Astrocyte (in vitro differentiated cells and primary cell): ENCODE measurements at regions not wholly inside any gene's neighbourhood (a gene's known extent, or its start where the extent isn't known, plus 50 kb on each side); places are given as distances from the start of the nearest gene placed in this dataset.

Experiments
- DNase-seq: peaks from one replicate; pipeline ENCODE4 v3.0.0-alpha.2; 2010; ENCODE audit warnings: low read depth
- FAIRE-seq: peaks from 2 replicates; lab custom pipeline; 2011; peaks lifted over from hg19 to GRCh38; lab: Jason Lieb, UNC
- H2AFZ ChIP-seq: 2 replicates; pipeline ENCODE4 v1.6.0; 2012; ENCODE audit warnings: low read depth, low read length, inconsistent platforms
- H3K27ac ChIP-seq: 2 replicates; pipeline ENCODE4 v1.5.1; 2011; ENCODE audit warnings: low read depth, low read length, inconsistent platforms
- H3K27me3 ChIP-seq: 2 replicates; pipeline ENCODE4 v1.6.0; 2011; ENCODE audit warnings: low read length, inconsistent platforms; ENCODE audit not compliant: insufficient read depth
- H3K36me3 ChIP-seq: 2 replicates; pipeline ENCODE4 v1.5.1; 2011; ENCODE audit warnings: low read length, inconsistent platforms; ENCODE audit not compliant: insufficient read depth
- H3K4me1 ChIP-seq: 2 replicates; pipeline ENCODE4 v1.5.1; 2011; ENCODE audit warnings: low read length, inconsistent platforms; ENCODE audit not compliant: insufficient read depth
- H3K4me2 ChIP-seq: 2 replicates; pipeline ENCODE4 v1.6.0; 2012; ENCODE audit warnings: low read length, inconsistent platforms
- H3K4me3 ChIP-seq: 2 replicates; pipeline ENCODE4 v1.5.1; 2011; ENCODE audit warnings: low read depth, mild to moderate bottlenecking, low read length, inconsistent platforms; ENCODE audit not compliant: insufficient read depth
- H3K79me2 ChIP-seq: 2 replicates; pipeline ENCODE4 v1.6.0; 2012; ENCODE audit warnings: mild to moderate bottlenecking, low read length, inconsistent platforms; ENCODE audit not compliant: insufficient read depth
- H3K9ac ChIP-seq: 2 replicates; pipeline ENCODE4 v1.6.0; 2012; ENCODE audit warnings: mild to moderate bottlenecking, low read length, inconsistent platforms
- H3K9me3 ChIP-seq: 2 replicates; pipeline ENCODE4 v1.5.1; 2012; ENCODE audit warnings: low read depth, mild to moderate bottlenecking, low read length, inconsistent platforms; ENCODE audit not compliant: insufficient read depth
- H4K20me1 ChIP-seq: 2 replicates; pipeline ENCODE4 v1.6.0; 2012; ENCODE audit warnings: low read length, inconsistent platforms; ENCODE audit not compliant: insufficient read depth
- H3K27ac Mint-ChIP-seq: one replicate; pipeline ENCODE4 v1.8.0; 2021; ENCODE audit warnings: mild to moderate bottlenecking, mixed read lengths; ENCODE audit not compliant: unreplicated experiment
- H3K27me3 Mint-ChIP-seq: one replicate; pipeline ENCODE4 v1.8.0; 2021; ENCODE audit warnings: low read depth, mixed read lengths; ENCODE audit not compliant: unreplicated experiment
- H3K36me3 Mint-ChIP-seq: one replicate; pipeline ENCODE4 v1.8.0; 2021; ENCODE audit warnings: low read depth, mixed read lengths; ENCODE audit not compliant: unreplicated experiment
- H3K4me1 Mint-ChIP-seq: one replicate; pipeline ENCODE4 v1.8.0; 2021; ENCODE audit warnings: low read depth, mixed read lengths; ENCODE audit not compliant: unreplicated experiment
- H3K4me3 Mint-ChIP-seq: one replicate; pipeline ENCODE4 v1.8.0; 2021; ENCODE audit warnings: mild to moderate bottlenecking, moderate library complexity, mixed read lengths; ENCODE audit not compliant: unreplicated experiment
- H3K9me3 Mint-ChIP-seq: one replicate; pipeline ENCODE4 v1.8.0; 2021; ENCODE audit warnings: mild to moderate bottlenecking, mixed read lengths; ENCODE audit not compliant: unreplicated experiment
- CTCF ChIP-seq: IDR thresholded peaks from 2 replicates; pipeline ENCODE4 v1.5.1; 2011; ENCODE audit warnings: low read depth, mild to moderate bottlenecking, inconsistent platforms, low read length, moderate library complexity; ENCODE audit not compliant: insufficient read depth
- EZH2 ChIP-seq: IDR thresholded peaks from 2 replicates; pipeline ENCODE4 v1.6.1; 2012; ENCODE audit warnings: mild to moderate bottlenecking, low read length, inconsistent platforms; ENCODE audit not compliant: insufficient read depth

DNA sequence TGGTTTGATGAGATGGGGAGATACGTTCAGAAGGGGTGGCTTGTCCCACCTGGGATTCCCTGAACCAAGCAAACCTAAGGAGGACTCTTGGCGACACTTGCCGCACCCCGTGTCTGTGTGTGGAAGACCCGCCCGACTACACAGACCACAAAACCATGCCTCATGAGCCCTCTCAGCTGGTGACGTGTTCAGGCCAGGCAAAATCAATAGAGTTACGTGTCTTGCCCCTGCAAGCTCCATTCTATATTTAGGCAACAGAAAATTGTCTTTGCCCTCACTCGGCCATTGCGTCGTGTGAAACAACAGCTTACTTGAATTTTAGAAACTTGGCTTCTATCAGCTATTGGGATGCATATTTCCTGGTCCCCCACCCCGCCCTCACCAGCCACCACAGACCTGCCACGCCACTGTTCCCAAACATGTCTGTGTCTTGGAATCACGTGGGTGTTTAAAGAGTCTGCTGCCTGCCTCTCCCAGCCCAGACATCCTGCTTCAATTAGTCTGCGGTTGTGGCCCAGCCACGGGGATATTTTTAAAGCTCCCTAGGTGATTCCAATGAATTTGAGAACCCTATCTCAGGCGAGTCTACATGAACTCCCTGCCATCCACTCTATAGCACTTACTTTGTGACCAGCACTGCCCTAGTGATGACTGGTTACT, 279.2 kb upstream of the EXOC2 start:
- H3K9me3 Mint-ChIP-seq: peaks cover 19% of the 10 kb centered on the region
- no peaks in the 10 kb centered on the region for H3K36me3 ChIP-seq
- H3K27me3 ChIP-seq: no peaks in the 10 kb centered on the region
- H3K4me2 ChIP-seq: no peak overlapping the region
- no peaks in the 10 kb centered on the region for H3K4me1 Mint-ChIP-seq
- H3K79me2 ChIP-seq: no peaks in the 10 kb centered on the region
- H3K27ac ChIP-seq: no peak overlapping the region
- H3K27ac Mint-ChIP-seq: no peak overlapping the region
- DNase-seq (no peak), FAIRE-seq (no peak)
- no peak overlapping the region for H3K4me3 Mint-ChIP-seq
- H3K9me3 ChIP-seq: no peaks in the 10 kb centered on the region
- no peaks in the 10 kb centered on the region for H4K20me1 ChIP-seq
- TF ChIP-seq EZH2 (no peak), CTCF (no peak)
- H3K27me3 Mint-ChIP-seq: peaks cover 16% of the 10 kb centered on the region
- no peak overlapping the region for H3K4me3 ChIP-seq
- H3K4me1 ChIP-seq: no peaks in the 10 kb centered on the region
- H2AFZ ChIP-seq: no peak overlapping the region
- H3K9ac ChIP-seq: no peak overlapping the region
- no peaks in the 10 kb centered on the region for H3K36me3 Mint-ChIP-seq

GRCh38 chr6:968791-969190, 275.9 kb upstream of the EXOC2 start:
- H3K36me3 ChIP-seq: no peaks in the 10 kb centered on the region
- no peaks in the 10 kb centered on the region for H3K4me1 ChIP-seq
- Mint-ChIP-seq H3K36me3 (no peaks in the 10 kb centered on the region), H3K4me3 (no peak overlapping the region), H3K27me3 (peaks cover 38% of the 10 kb centered on the region), H3K9me3 (peaks cover 2% of the 10 kb centered on the region), H3K27ac (no peak overlapping the region), H3K4me1 (no peaks in the 10 kb centered on the region)
- no peak overlapping the region for H3K4me3 ChIP-seq
- no peaks in the 10 kb centered on the region for H4K20me1 ChIP-seq
- no peak overlapping the region for H3K9ac ChIP-seq
- DNase-seq (no peak), FAIRE-seq (no peak)
- H3K27me3 ChIP-seq: no peaks in the 10 kb centered on the region
- H2AFZ ChIP-seq: no peak overlapping the region
- no peak overlapping the region for H3K4me2 ChIP-seq
- H3K9me3 ChIP-seq: no peaks in the 10 kb centered on the region
- H3K79me2 ChIP-seq: no peaks in the 10 kb centered on the region
- TF ChIP-seq EZH2: no peak
- TF ChIP-seq CTCF: no peak
- no peak overlapping the region for H3K27ac ChIP-seq

DNA sequence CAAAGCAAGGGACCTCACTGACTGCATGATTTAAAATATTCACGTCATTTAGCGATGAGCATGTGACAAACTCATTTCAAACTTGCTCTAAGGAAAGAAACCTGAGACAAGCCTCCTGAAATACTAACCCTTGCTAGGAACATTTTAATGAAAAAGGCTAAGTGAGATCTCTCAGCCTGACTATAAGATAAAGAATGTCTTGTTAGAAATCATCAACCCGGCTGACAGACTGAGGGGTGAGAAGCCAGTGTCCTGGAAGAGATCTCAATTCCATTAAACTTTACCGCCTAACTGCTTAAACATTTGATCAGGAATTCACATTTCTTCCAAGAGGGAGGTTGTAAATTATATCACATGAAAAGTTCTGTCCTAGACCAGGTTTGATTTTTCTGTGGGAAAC, 274.8 kb upstream of the EXOC2 start:
- Histone ChIP-seq H3K4me1 (no peaks in the 10 kb centered on the region), H3K27ac (no peak overlapping the region), H3K9ac (no peak overlapping the region), H2AFZ (no peak overlapping the region), H4K20me1 (no peaks in the 10 kb centered on the region), H3K4me3 (no peak overlapping the region), H3K79me2 (no peaks in the 10 kb centered on the region), H3K27me3 (no peaks in the 10 kb centered on the region), H3K4me2 (no peak overlapping the region), H3K9me3 (no peaks in the 10 kb centered on the region), H3K36me3 (no peaks in the 10 kb centered on the region)
- TF ChIP-seq CTCF (no peak), EZH2 (no peak)
- peaks cover 4% of the 10 kb centered on the region for H3K9me3 Mint-ChIP-seq
- no peak for DNase-seq
- H3K4me1 Mint-ChIP-seq: no peaks in the 10 kb centered on the region
- H3K36me3 Mint-ChIP-seq: no peaks in the 10 kb centered on the region
- H3K27me3 Mint-ChIP-seq: peaks cover 49% of the 10 kb centered on the region
- no peak overlapping the region for H3K27ac Mint-ChIP-seq
- no peak overlapping the region for H3K4me3 Mint-ChIP-seq
- FAIRE-seq: no peak
